ENCODE measurements at regions not wholly inside any gene's neighbourhood (a gene's known extent, or its start where the extent isn't known, plus 50 kb on each side); places are given as distances from the start of the nearest gene placed in this dataset.
"Not testable (repeated sequence)": the region's sequence is repeated elsewhere in the genome, so short reads cannot be mapped to it uniquely, and the experiment has no call there.

DNA sequence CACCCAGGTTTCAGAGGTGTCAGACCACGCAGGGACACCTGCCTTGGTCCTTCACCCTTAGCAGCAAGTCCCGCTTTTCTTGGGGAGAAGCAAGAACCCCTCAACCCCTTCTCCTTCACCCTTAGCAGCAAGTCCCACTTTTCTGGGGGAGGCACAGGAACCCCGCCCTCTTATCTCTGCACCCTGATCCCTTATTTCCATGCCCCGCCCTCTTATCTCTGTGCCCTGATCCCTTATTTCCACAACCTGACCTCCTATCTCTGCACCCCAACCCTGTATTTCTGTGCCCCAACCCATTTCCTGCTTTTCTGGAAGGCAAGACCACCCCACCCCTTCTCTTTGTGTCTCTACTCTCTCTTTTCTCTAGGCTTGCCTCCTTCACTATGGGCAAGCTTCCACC, 94.7 kb upstream of the DEFB108B start:
- not testable (repeated sequence) for TF ChIP-seq POLR2AphosphoS5, TCF7L2 (IDR thresholded peaks at IDR 0.05; ENCODE audit: low read depth, low read length)
- TF ChIP-seq, protein P1, sequence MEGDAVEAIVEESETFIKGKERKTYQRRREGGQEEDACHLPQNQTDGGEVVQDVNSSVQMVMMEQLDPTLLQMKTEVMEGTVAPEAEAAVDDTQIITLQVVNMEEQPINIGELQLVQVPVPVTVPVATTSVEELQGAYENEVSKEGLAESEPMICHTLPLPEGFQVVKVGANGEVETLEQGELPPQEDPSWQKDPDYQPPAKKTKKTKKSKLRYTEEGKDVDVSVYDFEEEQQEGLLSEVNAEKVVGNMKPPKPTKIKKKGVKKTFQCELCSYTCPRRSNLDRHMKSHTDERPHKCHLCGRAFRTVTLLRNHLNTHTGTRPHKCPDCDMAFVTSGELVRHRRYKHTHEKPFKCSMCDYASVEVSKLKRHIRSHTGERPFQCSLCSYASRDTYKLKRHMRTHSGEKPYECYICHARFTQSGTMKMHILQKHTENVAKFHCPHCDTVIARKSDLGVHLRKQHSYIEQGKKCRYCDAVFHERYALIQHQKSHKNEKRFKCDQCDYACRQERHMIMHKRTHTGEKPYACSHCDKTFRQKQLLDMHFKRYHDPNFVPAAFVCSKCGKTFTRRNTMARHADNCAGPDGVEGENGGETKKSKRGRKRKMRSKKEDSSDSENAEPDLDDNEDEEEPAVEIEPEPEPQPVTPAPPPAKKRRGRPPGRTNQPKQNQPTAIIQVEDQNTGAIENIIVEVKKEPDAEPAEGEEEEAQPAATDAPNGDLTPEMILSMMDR (IDR thresholded peaks at IDR 0.05) = not testable (repeated sequence)

Measured in Panc1 (cell line).